ENCODE measurements at regions not wholly inside any gene's neighbourhood (a gene's known extent, or its start where the extent isn't known, plus 50 kb on each side); places are given as distances from the start of the nearest gene placed in this dataset.
"Not testable (repeated sequence)": the region's sequence is repeated elsewhere in the genome, so short reads cannot be mapped to it uniquely, and the experiment has no call there.

GRCh38 chr10:35819736-35820135, 177.6 kb upstream of the FZD8 start:
- H3K27me3 ChIP-seq (replicated peaks; ENCODE audit: control insufficient read depth, insufficient read depth, low read length), result no peaks in the 10 kb centered on the region
- H3K4me3 ChIP-seq (replicated peaks; ENCODE audit: low read depth, low read length), result no peak overlapping the region
- DNase-seq (ENCODE audit: extremely low read depth, insufficient read length), result no peak
- no peak for TF ChIP-seq CTCF (IDR thresholded peaks at IDR 0.05; ENCODE audit: insufficient read depth, low read length, poor library complexity, severe bottlenecking)
- H3K36me3 ChIP-seq (ENCODE audit: control insufficient read depth, insufficient read depth, low read length), result no peaks in the 10 kb centered on the region

- no peak for TF ChIP-seq CTCF (IDR thresholded peaks at IDR 0.05; ENCODE audit: insufficient read depth, low read length, poor library complexity, severe bottlenecking)
- Histone ChIP-seq H3K27me3 (replicated peaks; ENCODE audit: control insufficient read depth, insufficient read depth, low read length) (no peaks in the 10 kb centered on the region), H3K4me3 (replicated peaks; ENCODE audit: low read depth, low read length) (no peak overlapping the region), H3K36me3 (ENCODE audit: control insufficient read depth, insufficient read depth, low read length) (no peaks in the 10 kb centered on the region)
- DNase-seq (ENCODE audit: extremely low read depth, insufficient read length), result no peak
Observed at GRCh38 chr10:35819011-35819410, 176.9 kb upstream of the FZD8 start.

- not testable (repeated sequence) for DNase-seq (ENCODE audit: extremely low read depth, insufficient read length); H3K4me3 ChIP-seq (replicated peaks; ENCODE audit: low read depth, low read length); H3K27me3 ChIP-seq (replicated peaks; ENCODE audit: control insufficient read depth, insufficient read depth, low read length); H3K36me3 ChIP-seq (ENCODE audit: control insufficient read depth, insufficient read depth, low read length)
Observed at GRCh38 chr10:35817109-35817508, 175.0 kb upstream of the FZD8 start.

GRCh38 chr10:35813219-35813618, 171.1 kb upstream of the FZD8 start:
- H3K27me3 ChIP-seq (replicated peaks; ENCODE audit: control insufficient read depth, insufficient read depth, low read length), result no peaks in the 10 kb centered on the region
- no peaks in the 10 kb centered on the region for H3K36me3 ChIP-seq (ENCODE audit: control insufficient read depth, insufficient read depth, low read length)
- no peak for TF ChIP-seq CTCF (IDR thresholded peaks at IDR 0.05; ENCODE audit: insufficient read depth, low read length, poor library complexity, severe bottlenecking)
- H3K4me3 ChIP-seq (replicated peaks; ENCODE audit: low read depth, low read length), result no peak overlapping the region
- no peak for DNase-seq (ENCODE audit: extremely low read depth, insufficient read length)

GRCh38 chr10:35808344-35808743, 166.2 kb upstream of the FZD8 start:
- no peak for TF ChIP-seq CTCF (IDR thresholded peaks at IDR 0.05; ENCODE audit: insufficient read depth, low read length, poor library complexity, severe bottlenecking)
- Histone ChIP-seq H3K4me3 (replicated peaks; ENCODE audit: low read depth, low read length) (no peak overlapping the region), H3K27me3 (replicated peaks; ENCODE audit: control insufficient read depth, insufficient read depth, low read length) (no peaks in the 10 kb centered on the region), H3K36me3 (ENCODE audit: control insufficient read depth, insufficient read depth, low read length) (no peaks in the 10 kb centered on the region)
- no peak for DNase-seq (ENCODE audit: extremely low read depth, insufficient read length)

GRCh38 chr10:35803046-35803445, 160.9 kb upstream of the FZD8 start:
- no peak overlapping the region for H3K4me3 ChIP-seq (replicated peaks; ENCODE audit: low read depth, low read length)
- DNase-seq (ENCODE audit: extremely low read depth, insufficient read length), result no peak
- H3K36me3 ChIP-seq (ENCODE audit: control insufficient read depth, insufficient read depth, low read length), result no peaks in the 10 kb centered on the region
- no peaks in the 10 kb centered on the region for H3K27me3 ChIP-seq (replicated peaks; ENCODE audit: control insufficient read depth, insufficient read depth, low read length)
- no peak for TF ChIP-seq CTCF (IDR thresholded peaks at IDR 0.05; ENCODE audit: insufficient read depth, low read length, poor library complexity, severe bottlenecking)
